ENCODE measurements at regions not wholly inside any gene's neighbourhood (a gene's known extent, or its start where the extent isn't known, plus 50 kb on each side); places are given as distances from the start of the nearest gene placed in this dataset.

DNA sequence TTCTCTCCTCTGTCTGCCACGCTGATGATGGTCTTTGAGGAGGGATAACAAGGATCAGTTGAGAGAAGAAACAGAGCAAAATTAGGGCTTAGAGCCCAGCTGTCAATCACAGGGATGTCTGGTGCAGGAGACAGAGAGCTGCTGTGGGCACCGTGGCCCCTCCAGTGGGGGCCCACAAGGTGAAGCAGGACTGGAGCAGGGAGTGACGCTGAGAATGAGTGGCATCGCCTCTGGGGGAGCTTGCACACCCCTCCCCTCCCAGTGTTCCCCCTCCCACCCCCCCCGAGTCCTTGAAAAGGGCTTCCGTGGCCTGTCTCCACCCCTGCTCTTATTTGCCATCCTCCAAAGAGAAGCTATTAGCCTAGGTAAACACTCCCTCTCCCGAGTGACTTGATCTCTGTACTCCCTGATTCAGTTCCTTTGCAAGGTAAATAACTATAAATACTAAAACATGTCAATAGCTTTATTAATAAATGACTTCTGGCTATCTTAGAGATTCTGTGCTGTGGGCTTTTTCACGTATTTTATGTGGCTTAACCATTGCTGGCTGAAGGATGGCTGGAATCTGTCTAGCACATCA lies 440.0 kb downstream of the ZNF536 start:
- H3K23ac ChIP-seq (ENCODE audit: insufficient read length): no peak overlapping the region
- H3K56ac ChIP-seq (replicated peaks; ENCODE audit: insufficient read length, low read depth, low read length): no peak overlapping the region
- no peaks in the 10 kb centered on the region for H3K79me2 ChIP-seq (ENCODE audit: control insufficient read depth in 1 of 2, insufficient read depth in 2 of 2, low read length in 2 of 2)
- H2BK12ac ChIP-seq (ENCODE audit: low read depth, low read length): no peak overlapping the region
- no peak for DNase-seq (ENCODE audit: low read depth in 1 of 2, low spot score in 2 of 2)
- H2AFZ ChIP-seq (ENCODE audit: low read length): no peak overlapping the region
- no peak overlapping the region for H3K9ac ChIP-seq (replicated peaks in 1 of 4; ENCODE audit: extremely low read depth in 1 of 4, low read depth in 3 of 4, low read length in 3 of 4)
- no peak overlapping the region for H3K14ac ChIP-seq (ENCODE audit: insufficient read length)
- H2BK20ac ChIP-seq (ENCODE audit: low read length): no peak overlapping the region
- no peaks in the 10 kb centered on the region for H3K23me2 ChIP-seq (ENCODE audit: low read depth, low read length)
- no peak overlapping the region for H3K4me3 ChIP-seq (ENCODE audit: extremely low read depth in 1 of 4, insufficient read depth in 2 of 4, low read depth in 3 of 4, low read length in 4 of 4)
- no peaks in the 10 kb centered on the region for H4K20me1 ChIP-seq (replicated peaks in 1 of 2; ENCODE audit: control insufficient read depth in 1 of 2, insufficient read depth in 2 of 2, low read length in 2 of 2)
- no peak overlapping the region for H3K18ac ChIP-seq (ENCODE audit: extremely low read depth, low read length)
- H4K5ac ChIP-seq (ENCODE audit: insufficient read length, low read depth, low read length): no peak overlapping the region
- no peak overlapping the region for H2AK5ac ChIP-seq (ENCODE audit: low read depth, low read length)
- H3K27ac ChIP-seq (ENCODE audit: low read depth, low read length): no peak overlapping the region
- no peak overlapping the region for H4K8ac ChIP-seq (ENCODE audit: extremely low read depth, insufficient read depth, low read length)
- H2BK5ac ChIP-seq (ENCODE audit: low read depth, low read length): no peak overlapping the region
- H3K4me1 ChIP-seq (replicated peaks in 1 of 4; ENCODE audit: control insufficient read depth in 3 of 4, insufficient read depth in 4 of 4, low read length in 3 of 4): no peaks in the 10 kb centered on the region
- H3K4me2 ChIP-seq (ENCODE audit: insufficient read depth in 1 of 2, low read depth in 2 of 2, low read length in 2 of 2): no peak overlapping the region
- H3K4ac ChIP-seq (replicated peaks; ENCODE audit: insufficient read length, low read depth, low read length): no peak overlapping the region
- WGBS, 2 experiments (ENCODE audit: extremely low coverage in 1 of 2, insufficient coverage in 1 of 2, insufficient read length in 1 of 2, insufficient replicate concordance in 2 of 2, low coverage in 1 of 2, low lambda C conversion rate in 2 of 2, missing lambda C conversion rate in 1 of 2): 81% methylated on average over 5 of the region's 8 CpGs; no CpG with 5 or more reads in 1 of the 2 experiments
- no peak for FAIRE-seq
- H3K36me3 ChIP-seq (ENCODE audit: control insufficient read depth in 2 of 4, insufficient read depth in 4 of 4, low read length in 3 of 4): no peaks in the 10 kb centered on the region
- no peak overlapping the region for H2BK120ac ChIP-seq (replicated peaks; ENCODE audit: low read depth, low read length)
- POLR2A ChIA-PET (ENCODE audit: partially characterized antibody): interaction anchor here (0.9 kb wide), 1 partner anchor 8 kb away, joined by 4 read pairs; no protein-coding TSS in a partner anchor
- H4K91ac ChIP-seq (replicated peaks; ENCODE audit: insufficient read length, low read length): no peak overlapping the region
- no peaks in the 10 kb centered on the region; the same call in 1 of the 2 replicates for H3K79me1 ChIP-seq (ENCODE audit: low read depth, low read length)
- no peaks in the 10 kb centered on the region for H3K27me3 ChIP-seq (replicated peaks in 1 of 4; ENCODE audit: control insufficient read depth in 3 of 4, extremely low read depth in 1 of 4, insufficient read depth in 3 of 4, low read length in 3 of 4)
- H2BK15ac ChIP-seq (ENCODE audit: low read length): no peak overlapping the region
- 0 out of 4 replicates have a peak, but pooled peaks cover 0 to 3% of the 10 kb centered on the region in 2 experiments for H3K9me3 ChIP-seq (ENCODE audit: insufficient read depth in 2 of 2, low read depth in 1 of 2, low read length in 1 of 2)
- CTCF ChIA-PET (ENCODE audit: partially characterized antibody): interaction anchor here (0.6 to 5.2 kb wide), 5 partner anchors 13 to 122 kb away, joined by 3 to 43 read pairs (median 5); no protein-coding TSS in a partner anchor
- TF ChIP-seq NANOG (IDR thresholded peaks at IDR 0.05; ENCODE audit: insufficient read depth, low read depth, low read length, poor library complexity, severe bottlenecking) (no peak), CTBP2 (IDR thresholded peaks at IDR 0.05; ENCODE audit: borderline replicate concordance, insufficient read depth, insufficient read length, low read length) (no peak), POLR2AphosphoS5 (IDR thresholded peaks at IDR 0.05; ENCODE audit: low read depth, low read length) (no peak), SIX5 (IDR thresholded peaks at IDR 0.05; ENCODE audit: low read depth, low read length) (no peak), CREB1 (IDR thresholded peaks at IDR 0.05) (no peak), CEBPB (IDR thresholded peaks at IDR 0.05; ENCODE audit: low read depth, low read length) (no peak), CHD2 (IDR thresholded peaks at IDR 0.05; ENCODE audit: low read length) (no peak), TEAD4 (IDR thresholded peaks at IDR 0.05; ENCODE audit: low read depth, low read length) (no peak), EGR1 (IDR thresholded peaks at IDR 0.05; ENCODE audit: borderline replicate concordance, low read depth, low read length) (no peak), MAX (IDR thresholded peaks at IDR 0.05) (no peak), ASH2L (IDR thresholded peaks at IDR 0.05; ENCODE audit: low read length) (no peak), RFX5 (IDR thresholded peaks at IDR 0.05; ENCODE audit: borderline replicate concordance, low read depth, low read length) (no peak), SP1 (IDR thresholded peaks at IDR 0.05; ENCODE audit: low read depth, low read length) (no peak)
- TF ChIP-seq, protein P1, sequence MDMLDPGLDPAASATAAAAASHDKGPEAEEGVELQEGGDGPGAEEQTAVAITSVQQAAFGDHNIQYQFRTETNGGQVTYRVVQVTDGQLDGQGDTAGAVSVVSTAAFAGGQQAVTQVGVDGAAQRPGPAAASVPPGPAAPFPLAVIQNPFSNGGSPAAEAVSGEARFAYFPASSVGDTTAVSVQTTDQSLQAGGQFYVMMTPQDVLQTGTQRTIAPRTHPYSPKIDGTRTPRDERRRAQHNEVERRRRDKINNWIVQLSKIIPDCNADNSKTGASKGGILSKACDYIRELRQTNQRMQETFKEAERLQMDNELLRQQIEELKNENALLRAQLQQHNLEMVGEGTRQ (IDR thresholded peaks at IDR 0.05; ENCODE audit: low read length): no peak
